Endothelial cell of umbilical vein (primary cell): ENCODE measurements at regions not wholly inside any gene's neighbourhood (a gene's known extent, or its start where the extent isn't known, plus 50 kb on each side); places are given as distances from the start of the nearest gene placed in this dataset.
"Not testable (repeated sequence)": the region's sequence is repeated elsewhere in the genome, so short reads cannot be mapped to it uniquely, and the experiment has no call there.

ENCODE experiments used
- BruUV-seq: library from RNA; stranded (reverse); fragments of 400-500 nt; replicated peaks from 2 replicates; lab custom pipeline; 2021; lab: Mats Ljungman, UMichigan
- CTCF ChIA-PET: fragments of 300-600, 350-600 bp; sonication (Branson Sonifier 250); formaldehyde crosslinking; loops from one replicate; lab custom pipeline; 2021; ENCODE audit warnings: antibody characterized with exemption, inconsistent platforms; lab: Charles Lee
- POLR2A ChIA-PET: fragments of 300-600, 350-600 bp; sonication (Branson Sonifier 250); formaldehyde crosslinking; loops from one replicate; lab custom pipeline; 2021; ENCODE audit warnings: antibody characterized with exemption, inconsistent platforms; lab: Charles Lee
- DNase-seq: peaks from one replicate; pipeline ENCODE4 v3.0.0-alpha.2; 2011; ENCODE audit warnings: low read depth, low spot score
- FAIRE-seq: peaks from 2 replicates; lab custom pipeline; 2011; peaks lifted over from hg19 to GRCh38; lab: Jason Lieb, UNC
- H2AFZ ChIP-seq: 2 replicates; pipeline ENCODE4 v1.6.0; 2012; ENCODE audit warnings: low read depth, low read length, control low read depth, inconsistent platforms
- H3K27ac ChIP-seq: 2 replicates; pipeline ENCODE4 v1.5.1; 2011; ENCODE audit warnings: low read depth, mild to moderate bottlenecking, control low read depth, low read length, moderate library complexity; ENCODE audit not compliant: insufficient read depth
- H3K27me3 ChIP-seq, 2 experiments: 2 replicates each; pipeline versions ENCODE4 v1.6.0 to v1.6.1; 2011; ENCODE audit warnings: low read length in 2 of 2, mixed read lengths in 1 of 2; ENCODE audit not compliant: control insufficient read depth in 2 of 2, insufficient read depth in 2 of 2
- H3K36me3 ChIP-seq, 2 experiments: 2 replicates in 1 of 2; 3 replicates in 1 of 2; pipeline ENCODE4 v1.5.1; 2011; ENCODE audit warnings: low read length in 2 of 2, mild to moderate bottlenecking in 1 of 2, moderate library complexity in 1 of 2; ENCODE audit not compliant: control insufficient read depth in 2 of 2, insufficient read depth in 2 of 2; ENCODE audit errors: extremely low read depth in 1 of 2
- H3K4me1 ChIP-seq: 3 replicates; pipeline ENCODE4 v1.5.1; 2011; ENCODE audit warnings: mild to moderate bottlenecking, low read length; ENCODE audit not compliant: control insufficient read depth, insufficient read depth; ENCODE audit errors: extremely low read depth
- H3K4me2 ChIP-seq: 2 replicates; pipeline ENCODE4 v1.6.1; 2011; ENCODE audit warnings: low read length, control low read depth, mixed read lengths; ENCODE audit not compliant: insufficient read depth
- H3K4me3 ChIP-seq, 3 experiments: fragments of 200-600 bp in 1 of 3; sonication (generic), shearing (Covaris generic) in 1 of 3; replicated peaks in 1 of 3; 2 replicates each; pipeline ENCODE4 v1.5.1; 2011 to 2016; ENCODE audit warnings: control low read depth in 3 of 3, low read length in 3 of 3, mild to moderate bottlenecking in 2 of 3, inconsistent platforms in 1 of 3, low read depth in 1 of 3, moderate library complexity in 1 of 3; ENCODE audit not compliant: insufficient read depth in 1 of 3
- H3K79me2 ChIP-seq: 2 replicates; pipeline ENCODE4 v1.6.0; 2012; ENCODE audit warnings: low read length, inconsistent platforms; ENCODE audit not compliant: control insufficient read depth, insufficient read depth
- H3K9ac ChIP-seq: replicated peaks from 2 replicates; pipeline ENCODE3; 2011; ENCODE audit warnings: low read length, control low read depth; ENCODE audit not compliant: insufficient read depth; ENCODE audit errors: extremely low read depth
- H3K9me1 ChIP-seq: replicated peaks from 3 replicates; pipeline ENCODE4 v1.6.0; 2011; ENCODE audit warnings: mild to moderate bottlenecking, low read length; ENCODE audit not compliant: control insufficient read depth, insufficient read depth; ENCODE audit errors: extremely low read depth
- H3K9me3 ChIP-seq: replicated peaks from 2 replicates; pipeline ENCODE4 v1.5.1; 2012; ENCODE audit warnings: low read length, inconsistent platforms; ENCODE audit not compliant: control insufficient read depth, insufficient read depth
- H4K20me1 ChIP-seq: replicated peaks from 2 replicates; pipeline ENCODE3; 2011; ENCODE audit warnings: mild to moderate bottlenecking, low read length; ENCODE audit not compliant: control insufficient read depth, insufficient read depth; ENCODE audit errors: extremely low read depth
- FOS ChIP-seq: IDR thresholded peaks from 2 replicates; pipeline ENCODE4 v1.6.1; 2011; ENCODE audit warnings: mild to moderate bottlenecking, low read length, moderate library complexity, borderline replicate concordance; ENCODE audit not compliant: insufficient read depth
- dilution Hi-C: fragments of 300-500 bp; cut with MboI; formaldehyde crosslinking; loops from one replicate; pipeline ENCODE4 v1.15.0; 2019; ENCODE audit warnings: low sequenced_read_pairs; ENCODE audit not compliant: extremely low pct_ligation_motif_present
- intact Hi-C: fragments of 100-400 bp; cut with micrococcal nuclease; formaldehyde crosslinking; loops from one replicate; pipeline ENCODE4 v1.10.0; 2022

GRCh38 chr13:84588023-84588422, 705.7 kb upstream of the SLITRK1 start:
- BruUV-seq, result no TSS peak
- FAIRE-seq, result no peak
- TF ChIP-seq FOS, result no peak

GRCh38 chr13:84579901-84580300, 697.6 kb upstream of the SLITRK1 start:
- H4K20me1 ChIP-seq, H3K4me3 ChIP-seq, H3K36me3 ChIP-seq, BruUV-seq, H3K9me3 ChIP-seq, H3K27ac ChIP-seq, CTCF ChIA-PET, H3K27me3 ChIP-seq, intact Hi-C loops, H3K9me1 ChIP-seq, POLR2A ChIA-PET, H3K4me2 ChIP-seq, dilution Hi-C loops, FAIRE-seq, H3K9ac ChIP-seq, H3K4me1 ChIP-seq, H3K79me2 ChIP-seq, DNase-seq, H2AFZ ChIP-seq: not testable (repeated sequence)

More at GRCh38 chr13:84588023-84588422, 705.7 kb upstream of the SLITRK1 start:
- H3K9me3 ChIP-seq, result no peaks in the 10 kb centered on the region
- no peaks in the 10 kb centered on the region for H3K4me1 ChIP-seq
- ChIA-PET POLR2A (no interaction called here), CTCF (no interaction called here)
- no peaks in the 10 kb centered on the region for H3K27me3 ChIP-seq
- no peak overlapping the region for H3K4me2 ChIP-seq
- H3K27ac ChIP-seq, result no peak overlapping the region
- H3K4me3 ChIP-seq, result no peak overlapping the region
- no peaks in the 10 kb centered on the region for H3K9me1 ChIP-seq
- dilution Hi-C loops, result no loop called here
- intact Hi-C loops, result no loop called here
- no peak overlapping the region for H3K9ac ChIP-seq
- DNase-seq, result no peak
- H4K20me1 ChIP-seq, result no peaks in the 10 kb centered on the region
- no peaks in the 10 kb centered on the region for H3K36me3 ChIP-seq
- no peaks in the 10 kb centered on the region for H3K79me2 ChIP-seq
- H2AFZ ChIP-seq, result no peak overlapping the region
